ENCODE measurements at regions not wholly inside any gene's neighbourhood (a gene's known extent, or its start where the extent isn't known, plus 50 kb on each side); places are given as distances from the start of the nearest gene placed in this dataset.

- TF ChIP-seq BHLHE40 (IDR thresholded peaks at IDR 0.05; ENCODE audit: low read length) (no peak), SMAD1 (CRISPR knock-in tag; IDR thresholded peaks at IDR 0.05; ENCODE audit: borderline replicate concordance, low read depth) (no peak), RNF219 (CRISPR knock-in tag; IDR thresholded peaks at IDR 0.05) (no peak), MXI1 (IDR thresholded peaks at IDR 0.05; ENCODE audit: borderline replicate concordance, low read depth, low read length) (no peak), POLR2AphosphoS5 (IDR thresholded peaks at IDR 0.05; ENCODE audit: low read depth, low read length) (no peak), EP300 (IDR thresholded peaks at IDR 0.05; ENCODE audit: low read depth in 2 of 2, low read length in 2 of 2) (no peak), EP300 (CRISPR knock-in tag; IDR thresholded peaks at IDR 0.05; ENCODE audit: borderline replicate concordance) (no peak), CHD2 (IDR thresholded peaks at IDR 0.05; ENCODE audit: low read depth, low read length) (no peak), KAT7 (CRISPR knock-in tag; IDR thresholded peaks at IDR 0.05; ENCODE audit: borderline replicate concordance) (no peak), RFXANK (CRISPR knock-in tag; IDR thresholded peaks at IDR 0.05) (no peak), HCFC1 (IDR thresholded peaks at IDR 0.05; ENCODE audit: low read depth, low read length) (no peak), IRF1 (CRISPR knock-in tag; IDR thresholded peaks at IDR 0.05; ENCODE audit: low read depth) (no peak), ZNF3 (CRISPR knock-in tag; IDR thresholded peaks at IDR 0.05) (no peak)
These were observed 277.4 kb downstream of the BCL11B start for GRCh38 chr14:98994561-98994960.

Measured in HepG2 (cell line).